Superior temporal gyrus (tissue), 1 donor: ENCODE measurements at regions not wholly inside any gene's neighbourhood (a gene's known extent, or its start where the extent isn't known, plus 50 kb on each side); places are given as distances from the start of the nearest gene placed in this dataset.

ENCODE experiments used
- DNase-seq: peaks from one replicate; pipeline ENCODE4 v3.0.0-alpha.2; 2016; ENCODE audit errors: extremely low spot score

GRCh38 chr5:2658447-2658846, 93.0 kb downstream of the IRX2 start:
- DNase-seq, result no peak

- no peak for DNase-seq
Observed at GRCh38 chr5:2657151-2657550, 94.3 kb downstream of the IRX2 start.

GRCh38 chr5:2656206-2656605, 95.3 kb downstream of the IRX2 start:
- DNase-seq, result no peak

DNA sequence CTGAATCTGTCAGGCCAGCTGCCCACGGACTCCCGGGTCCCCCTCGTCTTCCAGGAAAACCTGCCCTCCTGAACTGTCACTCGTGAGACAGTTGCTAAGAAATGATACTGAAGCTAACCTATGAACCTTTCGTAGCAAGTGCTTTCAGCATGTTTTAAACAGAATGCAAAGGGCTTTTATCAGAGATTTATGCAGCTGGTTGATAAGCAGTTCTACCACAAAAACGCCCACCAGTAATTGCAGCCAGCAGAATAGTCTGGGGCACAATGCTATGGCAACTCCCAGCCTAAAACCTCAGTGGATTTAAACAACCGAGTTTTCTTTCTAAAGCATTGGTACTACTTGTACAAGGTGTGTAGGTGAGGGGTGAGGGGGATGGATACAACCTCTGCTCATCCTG, 97.5 kb downstream of the IRX2 start:
- no peak for DNase-seq

GRCh38 chr5:2651116-2651515, 100.4 kb downstream of the IRX2 start:
- DNase-seq, result no peak

DNA sequence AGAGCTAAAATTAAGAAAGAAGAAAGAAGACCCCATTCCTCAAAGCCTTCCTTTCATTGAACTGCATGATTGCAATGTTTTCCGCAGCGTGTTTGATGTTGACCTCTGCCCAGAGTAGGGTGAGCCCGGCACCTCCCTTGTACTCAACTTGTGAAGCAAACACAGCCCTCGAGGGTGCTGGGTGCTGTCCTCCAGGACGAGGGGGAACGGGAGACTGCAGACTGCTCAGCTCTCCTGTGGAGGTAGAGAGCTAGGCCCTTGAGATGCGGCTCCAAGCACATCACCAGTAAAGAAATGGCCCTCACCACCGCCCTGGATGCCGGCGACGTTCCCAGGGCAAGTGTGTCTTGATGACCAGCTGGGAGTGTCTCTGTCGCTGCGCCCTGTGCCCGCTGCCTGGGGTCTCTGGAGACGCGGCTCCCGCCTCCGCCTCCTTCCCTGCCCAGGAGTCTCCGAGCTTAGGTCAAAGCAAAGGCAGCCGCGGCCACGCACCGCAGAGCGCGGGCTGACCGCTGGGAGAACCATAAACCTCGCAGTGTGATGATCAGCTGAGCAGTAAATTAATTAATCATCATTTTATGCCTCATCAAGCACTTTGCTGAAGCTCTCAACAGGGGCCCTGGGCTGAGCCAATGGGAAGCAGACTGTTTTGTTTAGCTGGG, 108.7 kb downstream of the IRX2 start:
- no peak for DNase-seq

DNA sequence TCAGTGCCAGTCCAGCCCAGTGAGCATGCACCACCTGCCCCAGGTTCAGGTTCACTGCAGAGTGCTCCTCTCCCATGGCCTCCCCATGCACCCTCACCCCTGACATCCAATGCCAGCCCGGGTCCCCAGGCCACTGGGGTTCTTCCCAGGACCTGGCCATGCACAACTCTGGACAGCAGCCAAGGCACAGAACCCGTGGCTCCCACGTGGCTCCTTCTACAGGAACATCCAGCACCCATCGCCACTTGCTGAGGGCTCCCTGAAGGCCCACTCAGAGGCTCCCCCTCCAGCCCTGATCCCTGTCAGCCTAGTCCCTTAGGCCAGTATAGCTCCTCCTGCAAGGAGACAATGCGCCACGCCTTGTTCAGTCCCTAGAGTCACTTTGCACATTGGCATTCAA, 110.8 kb downstream of the IRX2 start:
- no peak for DNase-seq

DNA sequence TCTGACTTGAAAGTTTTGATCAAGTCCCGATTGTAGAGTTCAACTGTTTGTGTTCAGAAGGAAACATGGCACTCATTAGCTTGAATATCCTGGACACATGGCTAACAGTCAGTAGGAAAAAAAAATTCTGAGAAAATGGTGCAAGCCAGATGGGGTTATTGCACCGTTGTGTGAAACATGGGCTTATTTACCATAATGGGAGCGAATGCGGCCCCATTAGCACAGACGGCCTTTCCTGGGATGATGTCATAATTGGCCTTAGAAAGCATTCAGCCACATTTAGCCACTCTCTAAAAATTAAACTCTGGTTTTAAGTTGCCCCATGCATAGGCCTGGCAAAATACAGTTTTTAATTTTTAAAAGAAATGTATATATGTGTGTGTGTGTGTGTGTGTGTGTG, 112.1 kb downstream of the IRX2 start:
- DNase-seq, result no peak

GRCh38 chr5:2634399-2635176, 116.9 kb downstream of the IRX2 start:
- no peak for DNase-seq

- DNase-seq, result no peak
Observed at GRCh38 chr5:2633992-2634391, 117.5 kb downstream of the IRX2 start.

DNA sequence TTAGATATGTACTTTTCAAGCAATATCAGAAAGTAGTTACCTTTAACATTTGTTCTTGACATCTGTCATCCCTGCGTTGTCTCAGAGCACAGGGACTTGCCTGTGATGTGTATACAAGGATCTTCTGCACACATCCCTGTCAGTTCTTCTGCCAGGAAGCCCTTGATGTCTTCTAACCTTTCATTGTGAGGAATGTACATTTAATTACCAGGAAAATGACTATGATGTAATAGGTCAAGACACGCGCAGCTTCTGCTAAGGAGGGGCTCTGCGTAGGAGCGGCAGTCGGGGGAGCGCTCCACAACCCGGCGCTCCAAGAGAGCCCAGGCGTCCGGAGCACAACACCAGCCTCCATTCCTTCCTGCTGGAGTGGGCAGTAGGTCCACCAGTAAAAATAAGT, 119.7 kb downstream of the IRX2 start:
- no peak for DNase-seq

DNA sequence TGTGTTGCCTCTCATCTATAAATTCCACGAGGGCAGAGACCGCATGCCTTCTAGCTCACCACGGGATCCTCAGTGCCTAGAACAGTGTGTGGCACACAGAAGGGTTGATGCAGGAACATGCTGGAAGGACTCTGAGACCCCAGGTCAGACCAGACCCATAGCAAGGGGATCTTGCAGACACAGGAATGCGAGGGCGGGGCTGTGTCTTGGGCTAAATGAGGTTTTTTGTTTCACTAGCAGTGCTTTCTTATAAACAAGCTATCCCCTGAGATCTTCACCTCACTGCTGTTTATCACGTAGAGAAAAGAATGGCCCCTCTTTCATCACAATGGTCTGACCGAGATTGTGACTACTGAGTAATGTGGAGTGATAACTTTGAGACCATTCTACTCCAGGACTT, 122.4 kb downstream of the IRX2 start:
- DNase-seq, result no peak

GRCh38 chr5:2627867-2628266, 123.6 kb downstream of the IRX2 start:
- DNase-seq, result no peak

DNA sequence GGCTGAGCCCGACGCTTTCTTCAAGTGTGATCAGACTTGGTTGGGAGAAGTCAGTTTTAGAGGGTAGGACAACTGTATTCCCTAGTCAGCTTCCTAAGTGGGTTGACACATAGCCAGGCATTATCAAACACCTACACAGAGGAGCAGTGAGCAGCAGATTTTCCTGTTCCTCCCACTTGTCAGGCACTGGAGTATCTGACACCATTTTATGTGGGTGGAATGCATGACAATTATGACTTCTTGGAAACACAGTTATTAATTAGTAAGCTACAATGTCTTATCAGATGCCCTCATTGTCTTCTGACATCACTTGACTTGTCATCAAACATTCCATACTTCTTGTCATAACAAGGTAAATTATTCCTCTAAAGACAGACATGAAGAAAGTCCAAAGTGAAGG, 124.9 kb downstream of the IRX2 start:
- DNase-seq, result no peak

GRCh38 chr5:2622866-2623265, 128.6 kb downstream of the IRX2 start:
- no peak for DNase-seq

DNA sequence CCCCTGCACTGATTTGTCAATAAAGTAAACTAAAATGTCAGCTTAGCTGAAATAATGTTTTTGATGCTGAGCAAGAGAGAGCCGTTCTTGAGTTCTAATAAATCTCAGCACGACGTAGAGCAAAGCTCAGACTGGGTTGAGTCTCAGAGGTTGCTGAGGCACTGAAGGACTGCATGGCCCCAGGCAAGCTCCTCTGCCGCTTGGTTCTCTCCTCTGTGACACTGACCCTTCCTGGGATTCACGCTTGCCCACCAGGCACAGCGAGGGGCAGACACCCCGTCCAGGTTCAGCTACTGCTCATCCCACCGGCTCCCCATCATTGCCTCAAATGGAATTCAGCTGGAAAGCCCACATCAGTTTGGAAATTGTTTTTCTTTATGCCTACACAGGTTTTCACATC, 129.8 kb downstream of the IRX2 start:
- no peak for DNase-seq

DNA sequence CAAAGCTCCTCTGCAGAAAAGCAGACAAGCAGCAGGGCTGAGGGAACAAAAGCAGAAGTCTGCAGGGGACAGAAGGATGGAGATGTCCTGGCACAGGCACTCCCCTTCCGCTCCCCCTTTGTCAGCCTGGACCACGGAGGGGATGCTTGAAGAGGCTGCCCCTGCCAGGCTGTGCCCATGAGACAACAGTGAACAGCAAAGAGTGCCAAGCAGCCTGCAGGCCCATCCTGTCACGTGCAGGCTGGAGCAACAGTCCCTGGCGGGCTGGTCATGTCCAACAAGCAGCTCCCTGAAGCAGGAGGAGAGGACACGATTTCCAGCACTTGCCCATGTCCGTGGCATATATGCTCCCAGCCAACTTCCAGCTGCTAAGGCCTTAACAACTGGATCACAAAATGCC, 132.3 kb downstream of the IRX2 start:
- no peak for DNase-seq

- no peak for DNase-seq
Observed at GRCh38 chr5:2617461-2617860, 134.0 kb downstream of the IRX2 start.

DNA sequence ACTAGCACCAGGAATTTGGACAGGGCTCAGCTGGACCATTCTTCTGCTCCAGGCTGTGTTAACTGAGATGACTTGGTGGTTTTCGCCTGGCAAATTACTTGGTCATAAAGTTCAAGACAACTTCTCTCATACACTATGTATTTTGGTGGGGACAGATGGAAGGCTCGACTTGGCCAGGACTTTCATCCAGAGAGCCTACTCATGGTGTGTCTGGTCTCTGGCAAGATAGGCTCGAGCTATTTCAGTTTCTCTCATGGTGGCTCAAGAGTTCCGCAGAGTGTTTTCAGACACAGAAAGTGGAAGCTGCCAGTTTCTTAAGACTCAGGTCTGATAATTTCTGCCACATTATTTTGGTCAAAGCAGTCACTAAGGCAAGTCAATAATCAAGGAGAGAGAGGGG, 135.6 kb downstream of the IRX2 start:
- no peak for DNase-seq

DNA sequence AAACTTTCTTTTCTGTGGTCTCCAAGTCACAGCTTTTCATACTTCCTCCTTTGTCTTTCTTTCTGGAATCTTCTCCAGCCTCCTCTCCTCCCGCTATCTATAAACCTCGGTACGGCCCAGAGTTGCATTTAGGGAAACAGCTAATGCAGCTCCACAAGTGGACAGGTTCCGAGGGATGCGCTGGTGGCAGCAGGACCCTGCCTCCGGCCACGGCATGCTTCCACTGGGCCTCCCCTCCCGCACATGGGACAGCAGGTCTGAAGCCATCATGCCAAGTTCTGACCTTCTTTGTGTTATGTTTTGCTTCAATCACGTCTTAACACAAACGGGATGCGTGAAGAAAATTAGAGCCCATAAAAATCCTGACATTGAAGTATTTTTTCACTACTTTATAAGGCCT, 136.9 kb downstream of the IRX2 start:
- no peak for DNase-seq

- DNase-seq, result no peak
Observed at GRCh38 chr5:2611659-2612058, 139.8 kb downstream of the IRX2 start.

- DNase-seq, result no peak
Observed at GRCh38 chr5:2610986-2611385, 140.5 kb downstream of the IRX2 start.

GRCh38 chr5:2608391-2608790, 143.1 kb downstream of the IRX2 start:
- DNase-seq, result no peak

- DNase-seq, result no peak
Observed at GRCh38 chr5:2607598-2607997, 143.9 kb downstream of the IRX2 start.
